GM21786 (cell line): ENCODE measurements at regions not wholly inside any gene's neighbourhood (a gene's known extent, or its start where the extent isn't known, plus 50 kb on each side); places are given as distances from the start of the nearest gene placed in this dataset.
"Not testable (repeated sequence)": the region's sequence is repeated elsewhere in the genome, so short reads cannot be mapped to it uniquely, and the experiment has no call there.

Source experiments
- ATAC-seq: cut with Tn5 transposase; IDR thresholded peaks from one replicate; pipeline ENCODE4 v1.9.1; 2021; ENCODE audit not compliant: unreplicated experiment

GRCh38 chrX:115966920-115967319 is 203.6 kb upstream of the AGTR2 start:
- ATAC-seq = no peak

- ATAC-seq = peak; percentile 69
These were observed 201.9 kb upstream of the AGTR2 start for GRCh38 chrX:115968436-115969252.

GRCh38 chrX:115970718-115971117 is 199.8 kb upstream of the AGTR2 start:
- ATAC-seq = no peak

GRCh38 chrX:115972717-115973116 is 197.8 kb upstream of the AGTR2 start:
- ATAC-seq = no peak

GRCh38 chrX:115978068-115978467 is 192.5 kb upstream of the AGTR2 start:
- no peak for ATAC-seq

GRCh38 chrX:115983148-115983547 is 187.4 kb upstream of the AGTR2 start:
- not testable (repeated sequence) for ATAC-seq

- not testable (repeated sequence) for ATAC-seq
These were observed 183.1 kb upstream of the AGTR2 start for GRCh38 chrX:115987464-115987863.

- ATAC-seq = no peak
These were observed 181.7 kb upstream of the AGTR2 start for GRCh38 chrX:115988825-115989224.

- no peak for ATAC-seq
These were observed 180.9 kb upstream of the AGTR2 start for GRCh38 chrX:115989686-115990085.

GRCh38 chrX:116009346-116009745 is 161.2 kb upstream of the AGTR2 start:
- peak; percentile 0 for ATAC-seq

- ATAC-seq = peak; percentile 76
These were observed 160.5 kb upstream of the AGTR2 start for GRCh38 chrX:116009861-116010710.

- no peak for ATAC-seq
These were observed 159.6 kb upstream of the AGTR2 start for GRCh38 chrX:116010939-116011338.

- no peak for ATAC-seq
These were observed 139.2 kb upstream of the AGTR2 start for GRCh38 chrX:116031331-116031730.
